Fibroblast of lung (primary cell): ENCODE measurements at regions not wholly inside any gene's neighbourhood (a gene's known extent, or its start where the extent isn't known, plus 50 kb on each side); places are given as distances from the start of the nearest gene placed in this dataset.

ENCODE experiments used
- EZH2 ChIP-seq: IDR thresholded peaks from 2 replicates; pipeline ENCODE4 v1.5.1; 2012; ENCODE audit warnings: low read length, control low read depth, mild to moderate bottlenecking; ENCODE audit errors: missing control alignments
- TF ChIP-seq, protein P1 (sequence below), 2 donors: IDR thresholded peaks in 1 of 2; conservative IDR thresholded peaks in 1 of 2; 1 replicate in 1 of 2; 2 replicates in 1 of 2; pipeline ENCODE4 v1.5.1; 2011 to 2012; ENCODE audit warnings: low read length in 2 of 2, control low read depth in 1 of 2, inconsistent platforms in 1 of 2, low read depth in 1 of 2, mild to moderate bottlenecking in 1 of 2

DNA sequence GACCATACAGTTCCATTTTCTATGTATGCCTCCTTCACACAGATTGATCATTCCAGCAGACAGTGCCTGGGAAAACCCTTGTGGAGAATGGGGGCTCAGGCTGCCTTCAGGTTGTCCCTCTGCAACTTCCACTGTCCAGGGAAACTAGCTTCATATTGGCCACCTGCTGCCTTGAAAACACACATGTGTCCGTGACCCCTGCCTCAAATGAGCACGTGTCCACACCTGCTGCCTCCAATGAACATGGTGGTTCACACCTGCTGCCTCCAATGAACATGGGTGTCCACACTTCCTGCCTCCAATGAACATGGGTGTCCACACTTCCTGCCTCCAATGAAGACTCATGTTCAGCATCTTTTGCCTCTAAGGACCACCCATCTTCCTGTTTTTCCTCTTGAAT is 185.4 kb upstream of the ADCY2 start:
- TF ChIP-seq, protein P1, sequence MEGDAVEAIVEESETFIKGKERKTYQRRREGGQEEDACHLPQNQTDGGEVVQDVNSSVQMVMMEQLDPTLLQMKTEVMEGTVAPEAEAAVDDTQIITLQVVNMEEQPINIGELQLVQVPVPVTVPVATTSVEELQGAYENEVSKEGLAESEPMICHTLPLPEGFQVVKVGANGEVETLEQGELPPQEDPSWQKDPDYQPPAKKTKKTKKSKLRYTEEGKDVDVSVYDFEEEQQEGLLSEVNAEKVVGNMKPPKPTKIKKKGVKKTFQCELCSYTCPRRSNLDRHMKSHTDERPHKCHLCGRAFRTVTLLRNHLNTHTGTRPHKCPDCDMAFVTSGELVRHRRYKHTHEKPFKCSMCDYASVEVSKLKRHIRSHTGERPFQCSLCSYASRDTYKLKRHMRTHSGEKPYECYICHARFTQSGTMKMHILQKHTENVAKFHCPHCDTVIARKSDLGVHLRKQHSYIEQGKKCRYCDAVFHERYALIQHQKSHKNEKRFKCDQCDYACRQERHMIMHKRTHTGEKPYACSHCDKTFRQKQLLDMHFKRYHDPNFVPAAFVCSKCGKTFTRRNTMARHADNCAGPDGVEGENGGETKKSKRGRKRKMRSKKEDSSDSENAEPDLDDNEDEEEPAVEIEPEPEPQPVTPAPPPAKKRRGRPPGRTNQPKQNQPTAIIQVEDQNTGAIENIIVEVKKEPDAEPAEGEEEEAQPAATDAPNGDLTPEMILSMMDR (conservative IDR thresholded peaks at IDR 0.05 in 1 of 2, IDR thresholded peaks at IDR 0.05 in 1 of 2; ENCODE audit: low read depth in 1 of 2, low read length in 2 of 2) = no peak
- TF ChIP-seq EZH2 = no peak
